ENCODE measurements at regions not wholly inside any gene's neighbourhood (a gene's known extent, or its start where the extent isn't known, plus 50 kb on each side); places are given as distances from the start of the nearest gene placed in this dataset.

DNA sequence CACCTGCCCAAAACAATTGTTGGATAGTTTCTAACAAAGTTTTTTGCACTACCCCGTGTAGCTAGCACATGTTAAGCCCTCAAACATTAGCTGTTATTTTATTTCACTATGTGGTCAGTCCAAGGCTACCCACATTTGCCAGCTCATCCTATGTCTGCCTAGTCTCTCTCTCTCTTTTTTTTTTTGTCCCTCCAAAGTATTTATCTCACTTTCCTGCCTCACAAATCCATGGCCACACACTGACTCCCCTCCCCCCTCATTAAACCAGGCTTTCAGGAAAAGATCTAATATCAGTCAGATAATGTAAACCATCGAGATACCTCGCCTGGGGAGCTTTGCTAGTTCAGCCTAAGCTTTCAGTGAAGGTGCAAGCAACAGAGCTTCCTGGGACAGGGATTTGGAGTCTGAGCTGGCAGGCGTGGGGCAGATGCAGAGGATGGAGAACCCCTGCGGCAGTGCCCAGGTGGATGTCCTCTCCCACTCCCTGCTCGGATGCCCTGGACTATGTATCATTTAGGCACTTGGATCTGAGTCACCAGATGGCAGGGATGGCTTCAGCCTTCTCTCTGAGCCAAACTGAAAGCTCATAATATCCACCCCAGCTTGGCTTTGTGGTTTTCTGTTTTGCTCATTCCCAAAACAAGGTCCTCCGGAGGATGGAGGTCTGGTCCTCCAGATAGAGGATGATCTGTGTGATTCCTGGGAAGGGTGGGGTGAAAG, 73.7 kb upstream of the FOXF1 start:
- no peak for DNase-seq (ENCODE audit: low spot score)

DNA sequence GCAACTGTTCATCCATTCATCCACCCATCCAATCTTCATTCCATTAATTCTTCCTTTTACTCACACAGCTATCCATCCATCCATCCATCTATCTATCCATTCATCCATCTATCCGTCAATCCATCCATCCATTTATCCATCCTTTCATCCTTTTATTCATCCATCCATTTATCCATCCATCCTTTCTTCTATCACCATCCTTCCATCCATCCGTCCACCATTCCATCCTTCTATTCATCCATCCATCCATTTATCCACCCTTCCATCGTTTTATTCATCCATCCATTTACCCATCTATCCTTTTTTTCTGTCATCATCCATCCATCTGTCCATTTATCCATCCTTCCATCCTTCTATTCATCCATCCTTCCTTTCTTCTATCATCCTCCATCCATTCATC, 73.0 kb upstream of the FOXF1 start:
- DNase-seq (ENCODE audit: low spot score): no peak

DNA sequence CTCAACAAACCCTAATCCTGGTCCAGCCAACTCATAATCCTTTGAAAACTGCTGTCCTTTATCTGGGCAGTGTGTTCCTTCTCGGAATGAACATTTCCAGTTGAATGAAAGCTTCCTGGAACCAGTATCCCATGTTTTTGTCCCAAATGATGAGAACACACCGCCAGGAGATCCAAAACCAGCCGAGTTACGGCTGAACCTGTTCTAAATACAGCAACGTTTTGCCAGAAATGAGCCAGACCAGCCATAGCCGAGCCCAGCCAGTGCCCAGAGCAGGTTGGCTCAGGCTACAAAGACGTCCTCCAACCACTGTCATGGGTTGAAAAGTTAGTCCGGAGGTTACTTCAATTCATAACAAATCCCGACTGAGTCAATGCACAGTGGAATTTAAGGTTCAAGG, 67.6 kb upstream of the FOXF1 start:
- no peak for DNase-seq (ENCODE audit: low spot score)

DNA sequence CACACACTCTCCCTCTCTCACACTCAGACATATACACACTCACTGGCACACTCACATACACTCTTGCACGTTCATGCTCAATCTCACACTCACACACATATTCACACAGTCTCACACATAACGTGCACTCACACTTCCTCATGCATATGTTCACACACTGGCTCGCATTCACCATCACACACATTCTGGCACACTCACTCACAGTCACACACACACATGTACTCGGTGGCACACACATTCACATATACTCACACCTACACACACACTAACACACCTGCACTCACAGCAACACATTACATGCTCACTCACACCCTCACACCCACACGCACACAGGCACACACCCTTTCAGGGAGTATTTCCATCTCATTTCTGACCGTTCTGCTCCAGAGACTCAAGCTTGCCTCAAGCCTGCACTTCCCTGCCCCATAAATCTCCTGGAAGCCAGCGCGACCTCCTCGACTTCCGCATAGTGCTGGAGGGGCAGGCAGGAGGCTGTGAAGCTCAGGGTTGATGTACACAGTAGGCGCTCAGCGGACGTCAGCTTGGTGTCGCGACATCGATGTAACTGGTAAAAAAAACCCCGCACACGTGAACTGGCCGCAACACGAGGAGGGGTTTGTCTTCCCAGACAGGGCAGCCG, 66.7 kb upstream of the FOXF1 start:
- DNase-seq (ENCODE audit: low spot score): no peak

DNA sequence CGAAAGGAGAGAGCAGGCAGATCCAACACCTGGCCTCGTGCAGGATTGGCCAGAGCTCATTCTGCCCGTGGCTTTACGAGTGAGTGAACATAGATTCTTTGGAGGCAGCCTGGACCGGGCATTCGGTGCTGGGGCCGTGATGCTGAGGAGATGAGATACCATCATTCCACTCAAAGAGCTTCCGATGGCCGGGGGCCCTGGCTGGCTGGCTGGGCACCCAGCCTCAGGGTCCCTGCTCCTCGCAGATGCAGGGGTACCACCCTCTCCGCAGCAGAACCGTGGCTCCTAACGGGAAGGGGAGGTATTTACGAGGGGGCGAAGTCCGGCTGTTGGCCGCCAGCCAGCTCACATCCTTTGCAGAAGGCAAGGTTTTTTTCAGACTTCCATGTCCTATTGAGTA, 66.1 kb upstream of the FOXF1 start:
- no peak for DNase-seq (ENCODE audit: low spot score)

DNA sequence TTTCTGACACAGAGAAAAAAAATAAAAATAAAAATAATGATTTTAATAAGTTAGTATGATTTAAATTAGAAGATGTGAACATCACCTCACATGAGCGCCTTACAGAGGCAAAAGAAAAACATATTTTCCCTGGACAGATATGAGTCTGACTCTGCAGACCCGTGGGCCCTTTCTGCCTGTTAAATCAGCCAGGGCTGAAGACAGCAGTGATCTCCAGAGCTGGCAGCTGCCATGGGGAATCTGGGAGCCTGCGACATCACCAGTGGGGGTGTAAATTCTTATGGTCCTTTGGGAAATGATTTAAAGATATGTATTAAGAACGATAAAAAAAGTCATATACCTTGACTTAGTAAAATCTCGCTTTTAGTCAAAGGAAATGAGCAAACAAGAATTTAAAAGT, 65.7 kb upstream of the FOXF1 start:
- no peak for DNase-seq (ENCODE audit: low spot score)

DNA sequence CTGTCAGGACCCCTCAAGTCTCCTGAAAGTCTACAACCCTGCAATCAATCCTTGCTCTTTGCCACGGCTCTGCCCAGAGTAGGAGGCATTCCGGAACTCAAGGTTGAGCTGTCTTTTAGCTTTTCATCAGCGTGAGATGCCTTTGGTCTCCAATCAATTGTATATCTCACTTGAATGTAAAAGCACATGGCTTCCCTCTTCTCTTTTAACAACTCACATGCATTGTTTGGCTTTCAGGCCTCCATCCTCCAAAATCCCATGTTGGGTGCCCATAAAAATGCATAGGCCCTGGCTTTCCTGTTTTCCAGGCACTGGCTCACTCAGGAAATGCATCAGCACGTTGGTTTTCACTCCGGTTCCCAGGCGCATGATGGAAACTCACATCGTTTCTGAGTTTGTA, 64.0 kb upstream of the FOXF1 start:
- DNase-seq (ENCODE audit: low spot score): no peak

DNA sequence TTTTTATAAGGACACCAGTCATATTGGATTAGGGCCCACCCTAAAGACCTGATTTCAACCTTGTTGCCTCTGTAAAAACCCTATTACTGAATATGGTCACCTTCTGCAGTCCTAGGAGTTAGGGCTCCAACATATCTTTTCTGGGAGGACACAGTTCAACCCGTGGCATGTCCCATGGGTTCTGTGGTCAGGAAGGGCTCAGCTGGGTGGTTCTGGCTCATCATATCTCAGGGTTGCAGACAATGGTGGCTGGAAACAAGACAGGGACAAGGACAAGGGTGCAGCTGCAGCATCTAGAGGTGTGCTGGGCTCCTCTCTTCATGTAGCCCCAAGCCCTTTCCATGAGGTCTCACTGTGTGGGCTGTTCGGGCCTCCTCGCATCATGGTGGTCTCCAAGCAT, 63.1 kb upstream of the FOXF1 start:
- no peak for DNase-seq (ENCODE audit: low spot score)

DNA sequence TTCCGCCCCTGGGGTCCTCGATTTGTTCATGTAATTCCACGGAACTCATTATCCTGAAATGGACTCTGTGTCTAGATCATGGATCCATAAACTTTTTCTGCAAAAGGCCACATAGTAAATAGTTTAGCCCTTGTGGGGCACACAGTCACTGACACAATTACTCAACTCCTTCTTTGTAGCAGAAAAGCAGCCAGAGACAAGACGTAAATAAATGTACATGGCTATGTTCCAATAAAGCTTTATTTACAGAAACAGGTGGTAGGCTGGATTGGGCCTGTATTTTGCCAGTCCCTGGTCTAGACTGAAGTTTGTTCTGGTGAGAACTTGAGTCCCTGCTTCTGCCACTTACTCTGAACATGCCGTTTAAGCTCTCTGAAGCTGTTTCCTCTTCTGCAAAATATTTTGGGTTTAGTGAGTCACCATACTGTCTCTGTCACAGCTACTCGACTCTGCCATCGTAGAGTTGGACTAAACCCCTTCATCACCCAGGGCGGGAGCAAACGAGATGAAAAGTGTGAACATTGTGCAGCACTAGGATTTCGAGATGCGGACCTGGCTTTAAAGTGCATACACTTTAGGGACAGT, 61.9 kb upstream of the FOXF1 start:
- DNase-seq (ENCODE audit: low spot score): no peak

DNA sequence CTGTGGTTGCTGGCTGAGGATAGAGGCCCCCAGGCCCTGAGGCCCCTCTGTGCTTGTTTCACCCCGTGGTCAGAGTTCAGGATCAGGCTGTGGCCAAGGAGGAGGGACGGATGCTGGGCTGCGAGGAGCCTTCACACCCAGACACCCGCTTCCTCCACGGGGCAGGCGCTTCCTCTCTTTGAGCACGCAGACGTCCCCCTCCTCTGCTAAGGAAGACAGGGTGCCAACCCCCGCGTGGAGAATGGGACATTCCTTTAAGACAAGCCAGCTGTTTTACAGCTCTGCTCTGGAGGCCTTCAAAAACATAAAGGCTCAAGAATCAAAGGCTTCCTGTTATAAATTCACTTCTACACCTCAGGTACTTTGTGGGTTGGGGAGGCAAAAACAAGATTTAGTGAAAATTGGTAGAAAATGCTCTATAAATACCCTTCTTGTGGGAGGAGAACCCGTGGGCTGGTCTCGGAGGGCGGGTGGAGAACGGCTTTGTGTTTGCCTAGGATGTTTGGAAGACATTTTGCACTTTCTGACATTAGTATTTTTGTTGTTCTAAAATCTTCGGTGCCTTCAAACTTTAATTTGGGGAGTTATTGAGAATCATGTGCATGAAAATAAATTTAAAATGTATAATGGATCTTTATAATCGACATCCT, 60.8 kb upstream of the FOXF1 start:
- no peak for DNase-seq (ENCODE audit: low spot score)

DNA sequence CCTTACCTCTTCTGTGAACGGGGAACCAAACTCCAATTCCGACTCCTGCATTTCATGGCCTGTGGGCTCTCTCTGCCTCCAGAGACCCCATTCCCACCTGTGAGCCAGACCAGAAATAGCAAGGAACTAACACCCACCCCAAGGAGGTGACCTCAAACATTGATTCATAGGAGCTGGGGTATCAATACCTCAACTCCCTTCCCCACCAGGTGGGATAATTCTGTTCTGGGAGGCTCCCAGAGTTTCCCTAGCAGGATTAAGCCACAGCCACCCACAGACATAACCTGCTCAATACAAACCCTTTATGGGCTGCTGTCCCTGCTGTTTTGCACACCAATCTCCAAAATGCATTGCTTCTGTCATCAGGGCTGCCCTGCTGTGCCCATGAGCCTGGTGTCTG, 59.6 kb upstream of the FOXF1 start:
- no peak for DNase-seq (ENCODE audit: low spot score)

DNA sequence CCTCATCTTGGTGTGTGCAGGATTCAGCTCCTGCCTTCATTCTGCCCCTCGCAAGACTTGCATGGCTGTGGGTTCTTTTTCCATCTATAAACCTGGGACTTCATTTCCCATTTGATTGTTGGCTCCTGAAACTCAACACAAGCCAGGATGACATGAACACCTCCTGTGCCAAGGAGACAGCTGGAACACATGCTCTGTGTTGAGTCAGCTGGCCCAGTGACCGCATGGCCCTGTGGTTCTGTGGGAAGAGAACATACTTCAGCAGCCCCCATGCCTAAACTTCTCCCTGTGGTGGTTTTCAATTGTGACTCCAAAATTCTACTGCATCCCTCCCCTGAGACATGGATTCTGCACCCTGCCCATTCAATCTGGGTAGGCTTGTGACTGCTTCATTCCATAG, 57.9 kb upstream of the FOXF1 start:
- no peak for DNase-seq (ENCODE audit: low spot score)

DNA sequence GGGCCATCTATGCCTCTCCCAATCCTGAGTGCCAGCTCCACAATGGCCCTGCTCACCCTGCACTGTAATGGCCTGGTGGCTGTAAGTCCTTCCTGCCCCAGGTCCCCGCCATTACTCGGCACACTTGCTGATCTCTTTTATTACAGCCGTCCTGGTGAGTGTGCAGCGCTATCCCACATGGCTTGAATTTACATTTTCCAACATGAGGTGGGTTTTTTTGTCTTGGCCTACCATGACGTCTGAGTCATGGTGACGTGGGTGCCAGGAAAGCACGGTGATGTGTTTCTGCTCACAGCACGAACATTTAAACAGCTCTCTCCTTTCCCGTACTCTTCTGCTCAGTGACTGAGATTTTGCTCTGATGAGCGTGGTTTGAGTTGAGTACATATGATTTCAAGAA, 55.2 kb upstream of the FOXF1 start:
- DNase-seq (ENCODE audit: low spot score): no peak

DNA sequence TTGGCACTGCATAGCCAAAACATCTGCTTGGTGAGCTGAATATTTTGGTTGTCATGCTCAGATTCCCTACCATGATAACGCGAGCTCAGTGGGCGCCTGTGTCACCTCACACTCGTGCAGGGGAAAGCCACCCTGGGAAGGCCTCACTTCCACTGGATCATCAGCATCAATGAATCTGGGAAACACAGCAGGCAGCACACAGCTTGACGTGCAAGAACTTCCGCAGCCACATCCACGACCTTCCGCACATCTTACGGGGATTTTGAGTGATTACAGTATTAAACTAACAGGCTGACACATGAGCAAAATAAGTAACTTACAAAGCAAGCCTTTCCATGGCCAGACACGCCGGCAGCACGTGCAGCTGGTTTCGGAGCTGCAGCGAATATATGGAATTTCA, 54.7 kb upstream of the FOXF1 start:
- DNase-seq (ENCODE audit: low spot score): no peak

DNA sequence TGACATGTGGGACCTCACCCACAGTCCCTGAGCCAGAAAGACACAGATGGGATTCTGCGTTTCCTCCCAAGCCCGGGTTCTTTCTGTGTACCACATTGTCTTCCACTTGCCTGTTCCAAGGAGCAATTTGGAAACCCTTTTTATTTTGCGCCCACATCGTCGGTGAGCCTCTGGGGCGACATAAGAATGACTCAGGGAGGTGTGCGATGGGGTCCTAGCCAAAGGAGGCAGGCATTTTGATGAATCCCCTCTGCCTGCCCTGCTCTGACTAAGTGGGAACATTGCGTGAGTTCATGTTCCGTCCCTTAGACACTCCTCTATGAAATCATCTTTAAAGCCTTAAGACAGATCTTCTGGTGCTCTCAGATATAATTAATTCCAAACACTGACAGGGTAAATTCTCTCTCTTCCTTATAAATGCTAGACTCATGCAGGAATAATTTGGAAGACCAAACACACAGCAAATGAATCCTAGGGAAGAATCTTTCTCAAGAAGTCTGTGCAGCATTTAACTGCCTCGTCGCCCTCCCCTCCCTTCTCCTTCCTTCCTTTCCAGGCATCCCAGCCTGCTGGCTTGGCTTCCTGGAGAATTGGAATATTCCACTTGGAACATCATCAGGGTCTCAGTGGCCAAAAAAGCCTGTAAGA, 52.7 kb upstream of the FOXF1 start:
- no peak for DNase-seq (ENCODE audit: low spot score)

DNA sequence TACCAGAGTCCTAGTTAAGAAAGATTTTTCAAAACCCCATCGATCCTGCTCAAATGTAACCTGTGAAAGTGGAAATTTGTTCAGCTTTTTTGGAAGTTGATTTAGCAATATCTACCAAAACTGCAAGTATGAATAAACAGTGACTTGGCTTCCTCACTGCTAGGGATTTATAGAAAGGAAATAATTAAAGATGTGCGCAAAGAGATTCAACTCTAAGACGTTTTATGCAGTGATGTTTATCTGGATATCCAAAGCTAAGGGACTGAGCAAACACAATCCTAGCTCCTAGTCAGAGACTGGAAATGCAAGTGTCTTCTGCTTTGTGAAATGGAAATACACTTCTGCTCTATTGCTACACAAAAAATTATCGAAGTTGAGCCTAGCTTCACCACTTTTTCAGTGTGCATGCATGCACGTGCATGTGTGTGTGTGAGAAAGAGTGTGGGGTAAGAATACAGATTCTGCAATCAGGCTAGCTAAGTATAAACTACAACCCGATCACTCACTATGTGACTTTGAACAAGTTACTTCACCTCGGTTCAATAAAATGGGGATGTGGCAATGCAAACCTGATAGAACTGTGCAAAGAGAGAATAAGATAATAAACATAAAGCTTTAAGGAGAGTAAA, 52.1 kb upstream of the FOXF1 start:
- no peak for DNase-seq (ENCODE audit: low spot score)

DNA sequence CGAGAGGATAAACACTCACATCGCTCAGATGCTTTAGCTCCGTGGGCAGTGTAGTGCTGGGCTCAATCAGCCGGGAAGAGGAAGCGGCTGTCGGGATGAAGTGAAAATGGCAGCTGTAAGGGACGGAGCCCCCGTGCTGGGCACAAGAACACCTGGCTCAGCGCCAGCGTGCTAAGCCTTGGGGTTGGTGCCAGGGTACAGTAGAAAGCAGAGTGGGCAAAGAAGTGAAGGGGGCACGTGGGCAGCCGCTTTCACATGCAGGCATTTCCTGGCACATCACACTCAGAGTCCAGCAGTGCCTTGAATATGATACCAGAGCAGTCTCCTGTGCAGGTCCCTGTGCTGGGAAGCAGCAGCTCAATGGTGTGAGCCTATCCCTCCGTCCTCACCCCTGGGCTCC, 51.1 kb upstream of the FOXF1 start:
- no peak for DNase-seq (ENCODE audit: low spot score)
